Osteocyte (in vitro differentiated cells): ENCODE measurements at regions not wholly inside any gene's neighbourhood (a gene's known extent, or its start where the extent isn't known, plus 50 kb on each side); places are given as distances from the start of the nearest gene placed in this dataset.

Experiments
- DNase-seq: peaks from one replicate; pipeline ENCODE4 v3.0.0; 2021; ENCODE audit warnings: mixed read lengths; ENCODE audit not compliant: unreplicated experiment; ENCODE audit errors: extremely low spot score
- H3K27ac Mint-ChIP-seq: one replicate; pipeline ENCODE4 v1.8.0; 2021; ENCODE audit warnings: mild to moderate bottlenecking, mixed read lengths; ENCODE audit not compliant: unreplicated experiment
- H3K27me3 Mint-ChIP-seq: one replicate; pipeline ENCODE4 v1.8.0; 2021; ENCODE audit warnings: mixed read lengths; ENCODE audit not compliant: unreplicated experiment
- H3K36me3 Mint-ChIP-seq: one replicate; pipeline ENCODE4 v1.8.0; 2021; ENCODE audit warnings: mixed read lengths; ENCODE audit not compliant: unreplicated experiment
- H3K4me1 Mint-ChIP-seq: one replicate; pipeline ENCODE4 v1.8.0; 2021; ENCODE audit warnings: mixed read lengths; ENCODE audit not compliant: unreplicated experiment
- H3K4me3 Mint-ChIP-seq: one replicate; pipeline ENCODE4 v1.8.0; 2021; ENCODE audit warnings: mild to moderate bottlenecking, moderate library complexity, mixed read lengths; ENCODE audit not compliant: unreplicated experiment
- H3K9me3 Mint-ChIP-seq: one replicate; pipeline ENCODE4 v1.8.0; 2021; ENCODE audit warnings: mixed read lengths; ENCODE audit not compliant: unreplicated experiment
- CTCF ChIP-seq: fragments of 200-600 bp; sonication (generic); IDR thresholded peaks from 2 replicates; pipeline ENCODE4 v1.5.0; 2021; ENCODE audit warnings: antibody characterized with exemption, mild to moderate bottlenecking, moderate library complexity

GRCh38 chr14:22393796-22394195 lies 195.2 kb downstream of the DAD1 start:
- no peak overlapping the region for H3K27ac Mint-ChIP-seq
- no peak for TF ChIP-seq CTCF
- no peaks in the 10 kb centered on the region for H3K36me3 Mint-ChIP-seq
- no peaks in the 10 kb centered on the region for H3K9me3 Mint-ChIP-seq
- peaks cover 14% of the 10 kb centered on the region for H3K27me3 Mint-ChIP-seq
- no peak for DNase-seq
- H3K4me3 Mint-ChIP-seq = no peak overlapping the region
- peaks cover 14% of the 10 kb centered on the region for H3K4me1 Mint-ChIP-seq

- no peaks in the 10 kb centered on the region for H3K36me3 Mint-ChIP-seq
- peaks cover 22% of the 10 kb centered on the region for H3K4me1 Mint-ChIP-seq
- no peak overlapping the region for H3K4me3 Mint-ChIP-seq
- no peak overlapping the region for H3K27ac Mint-ChIP-seq
- no peaks in the 10 kb centered on the region for H3K9me3 Mint-ChIP-seq
- DNase-seq = no peak
- peaks cover 14% of the 10 kb centered on the region for H3K27me3 Mint-ChIP-seq
- peak; percentile 93 for TF ChIP-seq CTCF
Observed at GRCh38 chr14:22391908-22392565, 197.0 kb downstream of the DAD1 start.

- H3K4me3 Mint-ChIP-seq = no peak overlapping the region
- TF ChIP-seq CTCF = no peak
- H3K36me3 Mint-ChIP-seq = no peaks in the 10 kb centered on the region
- no peak for DNase-seq
- H3K4me1 Mint-ChIP-seq = peaks cover 22% of the 10 kb centered on the region
- no peak overlapping the region for H3K27ac Mint-ChIP-seq
- peaks cover 14% of the 10 kb centered on the region for H3K27me3 Mint-ChIP-seq
- no peaks in the 10 kb centered on the region for H3K9me3 Mint-ChIP-seq
Observed at GRCh38 chr14:22390824-22391461, 198.1 kb downstream of the DAD1 start.

- Mint-ChIP-seq H3K27ac (no peak overlapping the region), H3K4me3 (no peak overlapping the region), H3K4me1 (peaks cover 22% of the 10 kb centered on the region), H3K27me3 (peaks cover 14% of the 10 kb centered on the region), H3K9me3 (no peaks in the 10 kb centered on the region), H3K36me3 (no peaks in the 10 kb centered on the region)
- no peak for DNase-seq
- no peak for TF ChIP-seq CTCF
Observed at GRCh38 chr14:22390195-22390594, 198.8 kb downstream of the DAD1 start.

- H3K36me3 Mint-ChIP-seq = no peaks in the 10 kb centered on the region
- H3K4me1 Mint-ChIP-seq = peaks cover 22% of the 10 kb centered on the region
- H3K27ac Mint-ChIP-seq = no peak overlapping the region
- no peak overlapping the region for H3K4me3 Mint-ChIP-seq
- peaks cover 7% of the 10 kb centered on the region for H3K27me3 Mint-ChIP-seq
- H3K9me3 Mint-ChIP-seq = no peaks in the 10 kb centered on the region
- no peak for DNase-seq
- TF ChIP-seq CTCF = no peak
Observed at GRCh38 chr14:22388669-22389595, 200.1 kb downstream of the DAD1 start.
